Neural cell (in vitro differentiated cells): ENCODE measurements at regions not wholly inside any gene's neighbourhood (a gene's known extent, or its start where the extent isn't known, plus 50 kb on each side); places are given as distances from the start of the nearest gene placed in this dataset.

Experiments used
- H2AFZ ChIP-seq: fragments of 200-600, 300-800 bp; sonication (generic), shearing (Covaris generic); 2 replicates; pipeline ENCODE4 v1.6.0; 2014; ENCODE audit warnings: low read depth, mild to moderate bottlenecking, antibody characterized with exemption, low read length, moderate library complexity
- H3F3A ChIP-seq: fragments of 200-600 bp; shearing (Covaris generic); 2 replicates; pipeline ENCODE4 v1.6.1; 2016; ENCODE audit warnings: mild to moderate bottlenecking, moderate library complexity, mixed read lengths, antibody characterized with exemption, low read length; ENCODE audit not compliant: insufficient read depth, poor library complexity, severe bottlenecking
- H3K27ac ChIP-seq: fragments of 200-600, 300-800 bp; sonication (generic), shearing (Covaris generic); 2 replicates; pipeline ENCODE4 v1.5.1; 2014; ENCODE audit warnings: mild to moderate bottlenecking, low read length, moderate library complexity
- H3K27me3 ChIP-seq: fragments of 300-800, 200-600 bp; sonication (generic), shearing (Covaris generic); 2 replicates; pipeline ENCODE4 v1.6.0; 2014; ENCODE audit warnings: mild to moderate bottlenecking, low read depth, low read length, moderate library complexity; ENCODE audit not compliant: insufficient read depth
- H3K36me3 ChIP-seq: fragments of 300-800, 200-600 bp; sonication (generic), shearing (Covaris generic); 2 replicates; pipeline ENCODE4 v1.5.1; 2014; ENCODE audit warnings: mild to moderate bottlenecking, antibody characterized with exemption, low read length, moderate library complexity; ENCODE audit not compliant: insufficient read depth
- H3K4me2 ChIP-seq: fragments of 300-800, 200-600 bp; sonication (generic), shearing (Covaris generic); 2 replicates; pipeline ENCODE4 v1.6.0; 2014; ENCODE audit warnings: mild to moderate bottlenecking, low read length
- H3K4me3 ChIP-seq: fragments of 300-800, 200-600 bp; sonication (generic), shearing (Covaris generic); 2 replicates; pipeline ENCODE4 v1.5.1; 2014; ENCODE audit warnings: mild to moderate bottlenecking, low read length, moderate library complexity
- H3K79me2 ChIP-seq: fragments of 200-600 bp; shearing (Covaris generic); replicated peaks from 2 replicates; pipeline ENCODE4 v1.6.0; 2014; ENCODE audit warnings: mild to moderate bottlenecking, low read length, moderate library complexity; ENCODE audit not compliant: insufficient read depth
- H3K9ac ChIP-seq: fragments of 300-800, 200-600 bp; sonication (generic), shearing (Covaris generic); 2 replicates; pipeline ENCODE4 v1.6.1; 2016; ENCODE audit warnings: mild to moderate bottlenecking, low read length, mixed read lengths
- H3K9me2 ChIP-seq: fragments of 200-600 bp; shearing (Covaris generic); 2 replicates; pipeline ENCODE4 v1.6.1; 2016; ENCODE audit warnings: mild to moderate bottlenecking, low read length, mixed read lengths; ENCODE audit not compliant: insufficient read depth
- H3K9me3 ChIP-seq: fragments of 200-600, 300-800 bp; sonication (generic), shearing (Covaris generic); 2 replicates; pipeline ENCODE4 v1.6.1; 2016; ENCODE audit warnings: mild to moderate bottlenecking, mixed run types, low read length, moderate library complexity, mixed read lengths
- H4K20me1 ChIP-seq: fragments of 200-600 bp; shearing (Covaris generic); 2 replicates; pipeline ENCODE4 v1.6.1; 2016; ENCODE audit warnings: mild to moderate bottlenecking, mixed run types; ENCODE audit not compliant: insufficient read depth
- EP300 ChIP-seq: fragments of 450-650 bp; conservative IDR thresholded peaks from 2 replicates; pipeline ENCODE4 v1.6.1; 2014; ENCODE audit warnings: antibody characterized with exemption, mild to moderate bottlenecking, moderate library complexity; ENCODE audit not compliant: poor library complexity, severe bottlenecking
- EZH2 ChIP-seq: fragments of 200-600, 300-800 bp; shearing (Covaris generic), sonication (generic); IDR thresholded peaks from 2 replicates; pipeline ENCODE4 v1.6.1; 2014; ENCODE audit warnings: antibody characterized with exemption, low read length, borderline replicate concordance, mild to moderate bottlenecking; ENCODE audit not compliant: insufficient read depth, poor library complexity, severe bottlenecking
- MXI1 ChIP-seq: fragments of 450-650 bp; conservative IDR thresholded peaks from 2 replicates; pipeline ENCODE4 v1.6.1; 2014; ENCODE audit warnings: antibody characterized with exemption, mild to moderate bottlenecking; ENCODE audit not compliant: poor library complexity, severe bottlenecking
- POLR2AphosphoS5 ChIP-seq: IDR thresholded peaks from 2 replicates; pipeline ENCODE4 v1.6.1; 2012
- RAD21 ChIP-seq: fragments of 450-650 bp; conservative IDR thresholded peaks from 2 replicates; pipeline ENCODE4 v1.6.1; 2014; ENCODE audit warnings: antibody characterized with exemption, mild to moderate bottlenecking, moderate library complexity
- SMC3 ChIP-seq: fragments of 450-650 bp; conservative IDR thresholded peaks from 2 replicates; pipeline ENCODE4 v1.6.1; 2014; ENCODE audit warnings: antibody characterized with exemption, mild to moderate bottlenecking, moderate library complexity; ENCODE audit not compliant: poor library complexity
- TAF1 ChIP-seq: IDR thresholded peaks from 2 replicates; pipeline ENCODE4 v1.6.1; 2012; ENCODE audit warnings: low read depth
- TF ChIP-seq, protein P1 (sequence below): IDR thresholded peaks from 2 replicates; pipeline ENCODE4 v1.6.1; 2012; ENCODE audit warnings: borderline replicate concordance
- TF ChIP-seq, protein P2 (sequence below): fragments of 450-650 bp; IDR thresholded peaks from 2 replicates; pipeline ENCODE4 v1.5.1; 2014; ENCODE audit warnings: antibody characterized with exemption, mild to moderate bottlenecking, moderate library complexity; ENCODE audit not compliant: poor library complexity, severe bottlenecking

DNA sequence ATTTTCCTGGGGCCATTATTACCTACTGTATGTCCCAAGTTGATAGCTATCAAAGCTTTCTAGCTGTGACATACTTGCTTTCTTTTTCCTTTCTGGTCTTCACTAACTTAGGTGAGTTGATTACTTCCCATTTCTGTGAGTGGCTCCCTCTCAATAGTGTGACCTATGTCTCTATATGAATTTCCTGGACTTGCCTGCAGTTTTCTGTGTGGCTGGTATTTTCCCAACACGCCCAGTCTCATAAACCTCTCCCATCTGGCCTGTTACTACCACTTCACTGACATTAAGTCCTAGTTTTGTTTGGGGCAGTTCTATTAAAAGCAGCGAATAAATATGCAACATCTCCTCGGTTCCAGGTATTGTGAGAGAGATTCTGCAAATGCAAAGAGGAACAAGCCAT lies 671.2 kb downstream of the SI start:
- Histone ChIP-seq H3K9me2 (no peaks in the 10 kb centered on the region), H2AFZ (no peak overlapping the region), H3K9me3 (no peaks in the 10 kb centered on the region), H3K27ac (no peak overlapping the region), H3K9ac (no peak overlapping the region), H4K20me1 (no peaks in the 10 kb centered on the region), H3K27me3 (no peaks in the 10 kb centered on the region), H3K4me2 (no peak overlapping the region), H3F3A (no peaks in the 10 kb centered on the region), H3K36me3 (no peaks in the 10 kb centered on the region), H3K4me3 (no peak overlapping the region), H3K79me2 (no peaks in the 10 kb centered on the region)
- TF ChIP-seq, protein P1, sequence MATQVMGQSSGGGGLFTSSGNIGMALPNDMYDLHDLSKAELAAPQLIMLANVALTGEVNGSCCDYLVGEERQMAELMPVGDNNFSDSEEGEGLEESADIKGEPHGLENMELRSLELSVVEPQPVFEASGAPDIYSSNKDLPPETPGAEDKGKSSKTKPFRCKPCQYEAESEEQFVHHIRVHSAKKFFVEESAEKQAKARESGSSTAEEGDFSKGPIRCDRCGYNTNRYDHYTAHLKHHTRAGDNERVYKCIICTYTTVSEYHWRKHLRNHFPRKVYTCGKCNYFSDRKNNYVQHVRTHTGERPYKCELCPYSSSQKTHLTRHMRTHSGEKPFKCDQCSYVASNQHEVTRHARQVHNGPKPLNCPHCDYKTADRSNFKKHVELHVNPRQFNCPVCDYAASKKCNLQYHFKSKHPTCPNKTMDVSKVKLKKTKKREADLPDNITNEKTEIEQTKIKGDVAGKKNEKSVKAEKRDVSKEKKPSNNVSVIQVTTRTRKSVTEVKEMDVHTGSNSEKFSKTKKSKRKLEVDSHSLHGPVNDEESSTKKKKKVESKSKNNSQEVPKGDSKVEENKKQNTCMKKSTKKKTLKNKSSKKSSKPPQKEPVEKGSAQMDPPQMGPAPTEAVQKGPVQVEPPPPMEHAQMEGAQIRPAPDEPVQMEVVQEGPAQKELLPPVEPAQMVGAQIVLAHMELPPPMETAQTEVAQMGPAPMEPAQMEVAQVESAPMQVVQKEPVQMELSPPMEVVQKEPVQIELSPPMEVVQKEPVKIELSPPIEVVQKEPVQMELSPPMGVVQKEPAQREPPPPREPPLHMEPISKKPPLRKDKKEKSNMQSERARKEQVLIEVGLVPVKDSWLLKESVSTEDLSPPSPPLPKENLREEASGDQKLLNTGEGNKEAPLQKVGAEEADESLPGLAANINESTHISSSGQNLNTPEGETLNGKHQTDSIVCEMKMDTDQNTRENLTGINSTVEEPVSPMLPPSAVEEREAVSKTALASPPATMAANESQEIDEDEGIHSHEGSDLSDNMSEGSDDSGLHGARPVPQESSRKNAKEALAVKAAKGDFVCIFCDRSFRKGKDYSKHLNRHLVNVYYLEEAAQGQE, result no peak
- no peak for TF ChIP-seq SMC3
- TF ChIP-seq POLR2AphosphoS5, result no peak
- TF ChIP-seq EZH2, result no peak
- TF ChIP-seq RAD21, result no peak
- no peak for TF ChIP-seq TAF1
- TF ChIP-seq MXI1, result no peak
- TF ChIP-seq, protein P2, sequence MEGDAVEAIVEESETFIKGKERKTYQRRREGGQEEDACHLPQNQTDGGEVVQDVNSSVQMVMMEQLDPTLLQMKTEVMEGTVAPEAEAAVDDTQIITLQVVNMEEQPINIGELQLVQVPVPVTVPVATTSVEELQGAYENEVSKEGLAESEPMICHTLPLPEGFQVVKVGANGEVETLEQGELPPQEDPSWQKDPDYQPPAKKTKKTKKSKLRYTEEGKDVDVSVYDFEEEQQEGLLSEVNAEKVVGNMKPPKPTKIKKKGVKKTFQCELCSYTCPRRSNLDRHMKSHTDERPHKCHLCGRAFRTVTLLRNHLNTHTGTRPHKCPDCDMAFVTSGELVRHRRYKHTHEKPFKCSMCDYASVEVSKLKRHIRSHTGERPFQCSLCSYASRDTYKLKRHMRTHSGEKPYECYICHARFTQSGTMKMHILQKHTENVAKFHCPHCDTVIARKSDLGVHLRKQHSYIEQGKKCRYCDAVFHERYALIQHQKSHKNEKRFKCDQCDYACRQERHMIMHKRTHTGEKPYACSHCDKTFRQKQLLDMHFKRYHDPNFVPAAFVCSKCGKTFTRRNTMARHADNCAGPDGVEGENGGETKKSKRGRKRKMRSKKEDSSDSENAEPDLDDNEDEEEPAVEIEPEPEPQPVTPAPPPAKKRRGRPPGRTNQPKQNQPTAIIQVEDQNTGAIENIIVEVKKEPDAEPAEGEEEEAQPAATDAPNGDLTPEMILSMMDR, result no peak
- TF ChIP-seq EP300, result no peak

DNA sequence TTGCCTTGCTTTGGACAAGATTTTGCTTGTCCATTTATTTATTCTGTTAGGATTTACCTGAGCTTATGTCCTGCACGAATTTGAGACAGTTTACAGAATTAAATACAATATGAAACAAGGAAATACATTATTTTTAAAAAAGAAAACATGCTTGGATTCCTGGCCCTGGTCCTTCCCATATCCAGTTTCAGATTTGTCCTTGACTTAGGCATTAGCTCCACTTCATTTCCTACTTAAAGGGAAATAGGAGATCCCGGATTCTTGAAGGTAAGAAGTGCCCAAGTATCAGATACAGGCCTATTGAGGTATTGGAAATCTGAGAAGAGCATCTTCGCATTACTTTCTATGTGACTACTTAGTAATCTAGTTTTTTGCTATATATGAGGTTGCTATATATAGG lies 672.0 kb downstream of the SI start:
- Histone ChIP-seq H4K20me1 (no peaks in the 10 kb centered on the region), H3K4me3 (no peak overlapping the region)
- no peak for TF ChIP-seq TAF1
- TF ChIP-seq, protein P2, result no peak
- TF ChIP-seq MXI1, result no peak
- no peak for TF ChIP-seq EZH2
- no peak for TF ChIP-seq POLR2AphosphoS5
- no peak for TF ChIP-seq EP300
- no peak for TF ChIP-seq RAD21
- TF ChIP-seq, protein P1, result no peak
- TF ChIP-seq SMC3, result no peak

More for the DNA sequence above, 672.0 kb downstream of the SI start:
- H3K9ac ChIP-seq, result no peak overlapping the region
- H2AFZ ChIP-seq, result no peak overlapping the region
- H3K9me2 ChIP-seq, result no peaks in the 10 kb centered on the region
- H3K79me2 ChIP-seq, result no peaks in the 10 kb centered on the region
- no peak overlapping the region for H3K27ac ChIP-seq
- H3K27me3 ChIP-seq, result no peaks in the 10 kb centered on the region
- no peak overlapping the region for H3K4me2 ChIP-seq
- no peaks in the 10 kb centered on the region for H3F3A ChIP-seq
- H3K9me3 ChIP-seq, result no peaks in the 10 kb centered on the region
- H3K36me3 ChIP-seq, result no peaks in the 10 kb centered on the region
